GM18499 (cell line): ENCODE measurements at regions not wholly inside any gene's neighbourhood (a gene's known extent, or its start where the extent isn't known, plus 50 kb on each side); places are given as distances from the start of the nearest gene placed in this dataset.

ENCODE experiments used
- ATAC-seq: cut with Tn5 transposase; IDR thresholded peaks from one replicate; pipeline ENCODE4 v1.9.1; 2021; ENCODE audit warnings: moderate number of reproducible peaks; ENCODE audit not compliant: insufficient read depth, unreplicated experiment

GRCh38 chr13:85321734-85322133 lies 477.5 kb downstream of the SLITRK6 start:
- no peak for ATAC-seq

- no peak for ATAC-seq
These were observed 481.4 kb downstream of the SLITRK6 start for GRCh38 chr13:85317781-85318180.

GRCh38 chr13:85316506-85317025 lies 482.7 kb downstream of the SLITRK6 start:
- no peak for ATAC-seq

GRCh38 chr13:85314686-85315085 lies 484.5 kb downstream of the SLITRK6 start:
- ATAC-seq, result no peak

- ATAC-seq, result no peak
These were observed 485.3 kb downstream of the SLITRK6 start for GRCh38 chr13:85313761-85314503.

- no peak for ATAC-seq
These were observed 487.1 kb downstream of the SLITRK6 start for GRCh38 chr13:85312071-85312470.

- no peak for ATAC-seq
These were observed 495.6 kb downstream of the SLITRK6 start for GRCh38 chr13:85303630-85304029.

- no peak for ATAC-seq
These were observed 500.8 kb downstream of the SLITRK6 start for GRCh38 chr13:85298387-85298924.

GRCh38 chr13:85288698-85289097 lies 510.5 kb downstream of the SLITRK6 start:
- ATAC-seq, result no peak

GRCh38 chr13:85287528-85287927 lies 511.7 kb downstream of the SLITRK6 start:
- no peak for ATAC-seq

- no peak for ATAC-seq
These were observed 513.1 kb downstream of the SLITRK6 start for GRCh38 chr13:85286081-85286480.

- ATAC-seq, result no peak
These were observed 514.9 kb downstream of the SLITRK6 start for GRCh38 chr13:85284349-85284748.

- ATAC-seq, result no peak
These were observed 515.8 kb downstream of the SLITRK6 start for GRCh38 chr13:85283408-85283807.

- no peak for ATAC-seq
These were observed 516.3 kb downstream of the SLITRK6 start for GRCh38 chr13:85282876-85283275.

- ATAC-seq, result no peak
These were observed 520.4 kb downstream of the SLITRK6 start for GRCh38 chr13:85278851-85279250.

GRCh38 chr13:85277748-85278147 lies 521.5 kb downstream of the SLITRK6 start:
- ATAC-seq, result no peak

- ATAC-seq, result no peak
These were observed 532.4 kb downstream of the SLITRK6 start for GRCh38 chr13:85266771-85267170.

- no peak for ATAC-seq
These were observed 532.9 kb downstream of the SLITRK6 start for GRCh38 chr13:85266331-85266730.

GRCh38 chr13:85265296-85265695 lies 533.9 kb downstream of the SLITRK6 start:
- ATAC-seq, result no peak

GRCh38 chr13:85262499-85262898 lies 536.7 kb downstream of the SLITRK6 start:
- no peak for ATAC-seq

- no peak for ATAC-seq
These were observed 537.4 kb downstream of the SLITRK6 start for GRCh38 chr13:85261757-85262346.

- no peak for ATAC-seq
These were observed 538.3 kb downstream of the SLITRK6 start for GRCh38 chr13:85260896-85261295.
